ENCODE measurements at regions not wholly inside any gene's neighbourhood (a gene's known extent, or its start where the extent isn't known, plus 50 kb on each side); places are given as distances from the start of the nearest gene placed in this dataset.

- DNase-seq (ENCODE audit: low spot score): no peak
Observed at GRCh38 chr6:15876406-15876805, 213.6 kb upstream of the DTNBP1 start.

- DNase-seq (ENCODE audit: low spot score): no peak
Observed at GRCh38 chr6:15875797-15876196, 213.0 kb upstream of the DTNBP1 start.

GRCh38 chr6:15874821-15875220 is 212.0 kb upstream of the DTNBP1 start:
- DNase-seq (ENCODE audit: low spot score): no peak

- DNase-seq (ENCODE audit: low spot score): no peak
Observed at GRCh38 chr6:15874326-15874725, 211.5 kb upstream of the DTNBP1 start.

GRCh38 chr6:15872241-15873103 is 209.6 kb upstream of the DTNBP1 start:
- DNase-seq (ENCODE audit: low spot score): no peak

- no peak for DNase-seq (ENCODE audit: low spot score)
Observed at GRCh38 chr6:15871276-15871675, 208.4 kb upstream of the DTNBP1 start.

- no peak for DNase-seq (ENCODE audit: low spot score)
Observed at GRCh38 chr6:15870333-15871043, 207.7 kb upstream of the DTNBP1 start.

- DNase-seq (ENCODE audit: low spot score): no peak
Observed at GRCh38 chr6:15864708-15865062, 201.9 kb upstream of the DTNBP1 start.

- DNase-seq (ENCODE audit: low spot score): no peak
Observed at GRCh38 chr6:15864038-15864707, 201.3 kb upstream of the DTNBP1 start.

- no peak for DNase-seq (ENCODE audit: low spot score)
Observed at GRCh38 chr6:15862810-15863209, 200.0 kb upstream of the DTNBP1 start.

GRCh38 chr6:15861486-15861885 is 198.7 kb upstream of the DTNBP1 start:
- DNase-seq (ENCODE audit: low spot score): no peak

GRCh38 chr6:15854826-15855710 is 192.2 kb upstream of the DTNBP1 start:
- no peak for DNase-seq (ENCODE audit: low spot score)

- no peak for DNase-seq (ENCODE audit: low spot score)
Observed at GRCh38 chr6:15854378-15854777, 191.6 kb upstream of the DTNBP1 start.

- no peak for DNase-seq (ENCODE audit: low spot score)
Observed at GRCh38 chr6:15853259-15853658, 190.4 kb upstream of the DTNBP1 start.

- DNase-seq (ENCODE audit: low spot score): no peak
Observed at GRCh38 chr6:15852289-15852688, 189.5 kb upstream of the DTNBP1 start.

GRCh38 chr6:15849395-15849794 is 186.6 kb upstream of the DTNBP1 start:
- no peak for DNase-seq (ENCODE audit: low spot score)

GRCh38 chr6:15845492-15845891 is 182.7 kb upstream of the DTNBP1 start:
- no peak for DNase-seq (ENCODE audit: low spot score)

- no peak for DNase-seq (ENCODE audit: low spot score)
Observed at GRCh38 chr6:15843764-15844163, 180.9 kb upstream of the DTNBP1 start.

GRCh38 chr6:15843226-15843625 is 180.4 kb upstream of the DTNBP1 start:
- no peak for DNase-seq (ENCODE audit: low spot score)

GRCh38 chr6:15842727-15843117 is 179.9 kb upstream of the DTNBP1 start:
- DNase-seq (ENCODE audit: low spot score): no peak

- no peak for DNase-seq (ENCODE audit: low spot score)
Observed at GRCh38 chr6:15841937-15842726, 179.3 kb upstream of the DTNBP1 start.

All from CD4-positive, alpha-beta T cell treated with Interleukin-15 for 4 hours (primary cell).